K562 (cell line): ENCODE measurements at regions not wholly inside any gene's neighbourhood (a gene's known extent, or its start where the extent isn't known, plus 50 kb on each side); places are given as distances from the start of the nearest gene placed in this dataset.

Experiments used
- ATAC-seq: fragments of 200-7000 bp; cut with Tn5 transposase; 3 replicates; pipeline ENCODE4 v1.9.1; 2020; ENCODE audit warnings: moderate library complexity
- BruUV-seq: library from RNA; stranded (reverse); fragments of 400-500 nt; replicated peaks from 2 replicates; lab custom pipeline; 2021; lab: Mats Ljungman, UMichigan
- CTCF ChIA-PET: fragments of 300-600 bp; formaldehyde crosslinking; extraction: SDS; loops from one replicate; lab custom pipeline; 2021; ENCODE audit warnings: low intra/inter-chr PET ratio; lab: Yijun Ruan, JAX
- POLR2A ChIA-PET: fragments of 300-600, 350-650 bp; sonication (Branson Sonifier 250); formaldehyde crosslinking; extraction: SDS; loops from one replicate; lab custom pipeline; 2021; ENCODE audit warnings: antibody characterized with exemption, inconsistent platforms; lab: Yijun Ruan, JAX
- DNase-seq, 4 experiments: peaks; one replicate each; pipeline versions ENCODE4 v3.0.0 to v3.0.0-alpha.2; 2011 to 2018; ENCODE audit warnings: low spot score in 3 of 4, mixed read lengths in 3 of 4; ENCODE audit errors: extremely low read depth in 1 of 4
- FAIRE-seq: peaks from 2 replicates; lab custom pipeline; 2011; peaks lifted over from hg19 to GRCh38; lab: Jason Lieb, UNC
- H2AFZ ChIP-seq: 2 replicates; pipeline ENCODE4 v1.6.0; 2011; ENCODE audit warnings: low read depth, low read length, control low read depth, inconsistent platforms
- H3K27ac ChIP-seq: fragments of 200-600 bp; 3 replicates; pipeline ENCODE4 v1.8.0; 2011; ENCODE audit warnings: low read depth, mild to moderate bottlenecking, control low read depth, inconsistent platforms, low read length, moderate library complexity, mixed read lengths; ENCODE audit errors: extremely low read depth
- H3K27me3 ChIP-seq, 2 experiments: fragments of 300-600 bp in 1 of 2; 2 replicates in 1 of 2; 3 replicates in 1 of 2; pipeline versions ENCODE4 v1.6.0 to v1.8.0; 2011; ENCODE audit warnings: inconsistent platforms in 2 of 2, low read length in 2 of 2, mild to moderate bottlenecking in 1 of 2, mixed read lengths in 1 of 2, moderate library complexity in 1 of 2; ENCODE audit not compliant: control insufficient read depth in 2 of 2, insufficient read depth in 2 of 2
- H3K36me3 ChIP-seq: fragments of 300-600 bp; 3 replicates; pipeline ENCODE4 v1.8.0; 2011; ENCODE audit warnings: mild to moderate bottlenecking, low read length, inconsistent platforms; ENCODE audit not compliant: control insufficient read depth, insufficient read depth
- H3K4me1 ChIP-seq, 2 experiments: fragments of 200-600 bp in 1 of 2; replicated peaks in 1 of 2; 2 replicates in 1 of 2; 3 replicates in 1 of 2; pipeline versions ENCODE4 v1.5.1 to v1.8.0; 2011; ENCODE audit warnings: inconsistent platforms in 2 of 2, low read length in 2 of 2, mild to moderate bottlenecking in 1 of 2, mixed read lengths in 1 of 2, moderate library complexity in 1 of 2; ENCODE audit not compliant: control insufficient read depth in 2 of 2, insufficient read depth in 2 of 2
- H3K4me2 ChIP-seq: 2 replicates; pipeline ENCODE4 v1.6.1; 2011; ENCODE audit warnings: low read length, control low read depth, inconsistent platforms, mixed read lengths; ENCODE audit not compliant: insufficient read depth
- H3K4me3 ChIP-seq: fragments of 200-600 bp; sonication (generic), shearing (Covaris generic); 2 replicates; pipeline ENCODE4 v1.5.1; 2016; ENCODE audit warnings: control low read depth, inconsistent platforms
- H3K79me2 ChIP-seq: fragments of 200-600 bp; 3 replicates; pipeline ENCODE4 v1.8.0; 2011; ENCODE audit warnings: low read length, inconsistent platforms; ENCODE audit not compliant: control insufficient read depth, insufficient read depth
- H3K9ac ChIP-seq, 2 experiments: 2 replicates each; pipeline versions ENCODE4 v1.6.0 to v1.6.1; 2011; ENCODE audit warnings: low read depth in 2 of 2, low read length in 2 of 2, control low read depth in 1 of 2, inconsistent platforms in 1 of 2, mild to moderate bottlenecking in 1 of 2, mixed read lengths in 1 of 2; ENCODE audit not compliant: insufficient read depth in 1 of 2
- H3K9me1 ChIP-seq: one replicate; pipeline ENCODE4 v1.6.0; 2011; ENCODE audit warnings: inconsistent platforms, mild to moderate bottlenecking, low read length, moderate library complexity; ENCODE audit not compliant: control insufficient read depth, insufficient read depth
- H3K9me3 ChIP-seq: replicated peaks from 2 replicates; pipeline ENCODE4 v1.5.1; 2011; ENCODE audit warnings: low read depth, low read length, inconsistent platforms; ENCODE audit not compliant: control insufficient read depth, insufficient read depth
- H4K20me1 ChIP-seq: replicated peaks from 2 replicates; pipeline ENCODE4 v1.6.1; 2011; ENCODE audit warnings: low read length, inconsistent platforms, mixed read lengths; ENCODE audit not compliant: control insufficient read depth, insufficient read depth
- CCAR2 ChIP-seq: fragments of 200-400 bp; formaldehyde crosslinking; IDR thresholded peaks from 2 replicates; pipeline ENCODE4 v1.6.1; 2017; ENCODE audit warnings: mild to moderate bottlenecking, low read depth, low read length
- FOXA3 ChIP-seq, 2 experiments: fragments of 450-650 bp in 1 of 2; sonication (generic) in 1 of 2; formaldehyde crosslinking; IDR thresholded peaks in 1 of 2; conservative IDR thresholded peaks in 1 of 2; 2 replicates each; pipeline versions ENCODE4 v1.4.0 to v1.8.0; 2020 to 2022; ENCODE audit warnings: mild to moderate bottlenecking in 2 of 2, missing genetic modification reagents in 1 of 2
- RBM39 ChIP-seq: fragments of 200-400 bp; formaldehyde crosslinking; optimal IDR thresholded peaks from 2 replicates; pipeline ENCODE3; 2018; ENCODE audit warnings: low read depth, low read length
- STAT6 ChIP-seq: sonication (generic); formaldehyde crosslinking; IDR thresholded peaks from 2 replicates; pipeline ENCODE4 v1.8.1; 2023; ENCODE audit warnings: mild to moderate bottlenecking, missing genetic modification reagents
- ZBTB26 ChIP-seq: fragments of 450-650 bp; formaldehyde crosslinking; IDR thresholded peaks from 2 replicates; pipeline ENCODE4 v1.4.0; 2022; ENCODE audit warnings: missing genetic modification characterization
- ZNF583 ChIP-seq: fragments of 250-450 bp; sonication (Bioruptor Pico); IDR thresholded peaks from 2 replicates; pipeline ENCODE4 v1.4.0; 2020
- WGBS: fragments of 100-300 bp; shearing (Covaris generic); methylation state at CpG from one replicate; pipeline ENCODE4 v1.1.6; 2016; ENCODE audit warnings: low coverage, mixed read lengths; ENCODE audit not compliant: insufficient coverage; ENCODE audit errors: missing lambda C conversion rate; 5-methylcytosine and 5-hydroxymethylcytosine counted together
- in situ Hi-C: fragments of 300-500 bp; cut with MboI; formaldehyde crosslinking; loops from 4 replicates; pipeline ENCODE4 v1.15.0; 2018; ENCODE audit warnings: inconsistent platforms, mixed read lengths
- intact Hi-C: fragments of 100-400 bp; cut with micrococcal nuclease; formaldehyde crosslinking; loops from 2 replicates; pipeline ENCODE4 v1.14.2; 2022

GRCh38 chr21:38954588-38955004 is 148.9 kb downstream of the ETS2 start:
- in situ Hi-C loops (no loop called here), intact Hi-C loops (no loop called here)
- no peak for TF ChIP-seq RBM39
- no peak for TF ChIP-seq STAT6 (CRISPR knock-in tag)
- no peak for TF ChIP-seq FOXA3 (CRISPR knock-in tag; conservative IDR thresholded peaks at IDR 0.05 in 1 of 2, IDR thresholded peaks at IDR 0.05 in 1 of 2)
- no peak for TF ChIP-seq ZNF583 (CRISPR knock-in tag)
- no peak for TF ChIP-seq ZBTB26
- TF ChIP-seq CCAR2, result no peak
- Histone ChIP-seq H4K20me1 (no peaks in the 10 kb centered on the region), H3K36me3 (no peaks in the 10 kb centered on the region), H3K4me1 (peaks cover 3 to 35% of the 10 kb centered on the region in 2 experiments; a peak in 4 of 5 replicates), H3K9me1 (no peaks in the 10 kb centered on the region), H3K27me3 (peaks cover 0 to 14% of the 10 kb centered on the region in 2 experiments; a peak in 2 of 5 replicates), H3K4me2 (no peak overlapping the region), H3K27ac (no peak overlapping the region), H3K79me2 (no peaks in the 10 kb centered on the region), H2AFZ (no peak overlapping the region), H3K4me3 (no peak overlapping the region), H3K9ac (no peak overlapping the region), H3K9me3 (no peaks in the 10 kb centered on the region)
- no peak for DNase-seq
- POLR2A ChIA-PET, result no interaction called here
- FAIRE-seq, result no peak
- CTCF ChIA-PET, result no interaction called here
- WGBS, result 9% methylated on average over 3 of the region's 3 CpGs
- BruUV-seq, result no TSS peak
- no peak for ATAC-seq
